ENCODE measurements at regions not wholly inside any gene's neighbourhood (a gene's known extent, or its start where the extent isn't known, plus 50 kb on each side); places are given as distances from the start of the nearest gene placed in this dataset.

- TF ChIP-seq CTCF (IDR thresholded peaks at IDR 0.05; ENCODE audit: insufficient read depth, low read length, poor library complexity, severe bottlenecking), result no peak
- H3K27me3 ChIP-seq (ENCODE audit: control insufficient read depth, insufficient read depth, low read length), result no peaks in the 10 kb centered on the region
- no peaks in the 10 kb centered on the region for H3K36me3 ChIP-seq (ENCODE audit: control insufficient read depth, insufficient read depth, low read length)
- H3K4me3 ChIP-seq (ENCODE audit: low read depth, low read length), result no peak overlapping the region
- DNase-seq (ENCODE audit: low read depth), result no peak
Observed at GRCh38 chr12:125373375-125373774, 308.1 kb downstream of the AACS start.

GRCh38 chr12:125376422-125376821 is 311.2 kb downstream of the AACS start:
- no peak for TF ChIP-seq CTCF (IDR thresholded peaks at IDR 0.05; ENCODE audit: insufficient read depth, low read length, poor library complexity, severe bottlenecking)
- Histone ChIP-seq H3K4me3 (ENCODE audit: low read depth, low read length) (no peak overlapping the region), H3K27me3 (ENCODE audit: control insufficient read depth, insufficient read depth, low read length) (no peaks in the 10 kb centered on the region), H3K36me3 (ENCODE audit: control insufficient read depth, insufficient read depth, low read length) (no peaks in the 10 kb centered on the region)
- no peak for DNase-seq (ENCODE audit: low read depth)

- H3K4me3 ChIP-seq (ENCODE audit: low read depth, low read length), result no peak overlapping the region
- no peak for DNase-seq (ENCODE audit: low read depth)
- no peaks in the 10 kb centered on the region for H3K27me3 ChIP-seq (ENCODE audit: control insufficient read depth, insufficient read depth, low read length)
- TF ChIP-seq CTCF (IDR thresholded peaks at IDR 0.05; ENCODE audit: insufficient read depth, low read length, poor library complexity, severe bottlenecking), result no peak
- H3K36me3 ChIP-seq (ENCODE audit: control insufficient read depth, insufficient read depth, low read length), result no peaks in the 10 kb centered on the region
Observed at GRCh38 chr12:125377093-125377492, 311.9 kb downstream of the AACS start.

GRCh38 chr12:125381373-125381772 is 316.1 kb downstream of the AACS start:
- Histone ChIP-seq H3K36me3 (ENCODE audit: control insufficient read depth, insufficient read depth, low read length) (no peaks in the 10 kb centered on the region), H3K27me3 (ENCODE audit: control insufficient read depth, insufficient read depth, low read length) (no peaks in the 10 kb centered on the region), H3K4me3 (ENCODE audit: low read depth, low read length) (no peak overlapping the region)
- no peak for TF ChIP-seq CTCF (IDR thresholded peaks at IDR 0.05; ENCODE audit: insufficient read depth, low read length, poor library complexity, severe bottlenecking)
- no peak for DNase-seq (ENCODE audit: low read depth)

- Histone ChIP-seq H3K36me3 (ENCODE audit: control insufficient read depth, insufficient read depth, low read length) (no peaks in the 10 kb centered on the region), H3K4me3 (ENCODE audit: low read depth, low read length) (no peak overlapping the region), H3K27me3 (ENCODE audit: control insufficient read depth, insufficient read depth, low read length) (no peaks in the 10 kb centered on the region)
- TF ChIP-seq CTCF (IDR thresholded peaks at IDR 0.05; ENCODE audit: insufficient read depth, low read length, poor library complexity, severe bottlenecking), result no peak
- no peak for DNase-seq (ENCODE audit: low read depth)
Observed at GRCh38 chr12:125382926-125383325, 317.7 kb downstream of the AACS start.

- no peaks in the 10 kb centered on the region for H3K36me3 ChIP-seq (ENCODE audit: control insufficient read depth, insufficient read depth, low read length)
- TF ChIP-seq CTCF (IDR thresholded peaks at IDR 0.05; ENCODE audit: insufficient read depth, low read length, poor library complexity, severe bottlenecking), result no peak
- no peak overlapping the region for H3K4me3 ChIP-seq (ENCODE audit: low read depth, low read length)
- H3K27me3 ChIP-seq (ENCODE audit: control insufficient read depth, insufficient read depth, low read length), result no peaks in the 10 kb centered on the region
- no peak for DNase-seq (ENCODE audit: low read depth)
Observed at GRCh38 chr12:125386652-125387051, 321.4 kb downstream of the AACS start.
